ENCODE measurements at regions not wholly inside any gene's neighbourhood (a gene's known extent, or its start where the extent isn't known, plus 50 kb on each side); places are given as distances from the start of the nearest gene placed in this dataset.

DNA sequence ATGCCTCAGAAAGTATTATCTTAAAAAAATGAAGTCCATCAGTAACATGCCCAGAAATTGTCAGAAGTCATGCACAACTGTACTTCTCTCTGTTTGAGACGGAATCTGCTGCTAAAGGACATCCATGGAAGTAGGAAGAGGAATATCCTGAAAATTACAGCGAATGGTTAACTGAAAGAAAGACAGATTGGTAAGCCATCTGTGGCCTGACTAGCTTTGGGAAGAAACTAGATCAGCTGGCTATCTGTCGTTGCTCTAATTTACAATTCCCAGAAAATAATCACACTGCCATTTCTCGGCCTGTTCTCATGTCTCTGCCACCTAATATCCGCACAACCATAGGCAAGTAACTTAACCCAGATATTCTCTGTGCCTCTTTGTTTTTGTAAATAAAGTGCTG, 496.5 kb downstream of the PCDH19 start:
- H3K9me3 ChIP-seq (ENCODE audit: low read length) = no peaks in the 10 kb centered on the region
- TF ChIP-seq, protein P1, sequence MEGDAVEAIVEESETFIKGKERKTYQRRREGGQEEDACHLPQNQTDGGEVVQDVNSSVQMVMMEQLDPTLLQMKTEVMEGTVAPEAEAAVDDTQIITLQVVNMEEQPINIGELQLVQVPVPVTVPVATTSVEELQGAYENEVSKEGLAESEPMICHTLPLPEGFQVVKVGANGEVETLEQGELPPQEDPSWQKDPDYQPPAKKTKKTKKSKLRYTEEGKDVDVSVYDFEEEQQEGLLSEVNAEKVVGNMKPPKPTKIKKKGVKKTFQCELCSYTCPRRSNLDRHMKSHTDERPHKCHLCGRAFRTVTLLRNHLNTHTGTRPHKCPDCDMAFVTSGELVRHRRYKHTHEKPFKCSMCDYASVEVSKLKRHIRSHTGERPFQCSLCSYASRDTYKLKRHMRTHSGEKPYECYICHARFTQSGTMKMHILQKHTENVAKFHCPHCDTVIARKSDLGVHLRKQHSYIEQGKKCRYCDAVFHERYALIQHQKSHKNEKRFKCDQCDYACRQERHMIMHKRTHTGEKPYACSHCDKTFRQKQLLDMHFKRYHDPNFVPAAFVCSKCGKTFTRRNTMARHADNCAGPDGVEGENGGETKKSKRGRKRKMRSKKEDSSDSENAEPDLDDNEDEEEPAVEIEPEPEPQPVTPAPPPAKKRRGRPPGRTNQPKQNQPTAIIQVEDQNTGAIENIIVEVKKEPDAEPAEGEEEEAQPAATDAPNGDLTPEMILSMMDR (conservative IDR thresholded peaks at IDR 0.05; ENCODE audit: low read depth, low read length) = no peak
- no peak for TF ChIP-seq EZH2 (IDR thresholded peaks at IDR 0.05; ENCODE audit: low read length, unreplicated experiment)
- TF ChIP-seq EZH2phosphoT487 (IDR thresholded peaks at IDR 0.05; ENCODE audit: borderline replicate concordance, low read length) = no peak
- POLR2A ChIA-PET (ENCODE audit: unreplicated experiment) = no interaction called here

DNA sequence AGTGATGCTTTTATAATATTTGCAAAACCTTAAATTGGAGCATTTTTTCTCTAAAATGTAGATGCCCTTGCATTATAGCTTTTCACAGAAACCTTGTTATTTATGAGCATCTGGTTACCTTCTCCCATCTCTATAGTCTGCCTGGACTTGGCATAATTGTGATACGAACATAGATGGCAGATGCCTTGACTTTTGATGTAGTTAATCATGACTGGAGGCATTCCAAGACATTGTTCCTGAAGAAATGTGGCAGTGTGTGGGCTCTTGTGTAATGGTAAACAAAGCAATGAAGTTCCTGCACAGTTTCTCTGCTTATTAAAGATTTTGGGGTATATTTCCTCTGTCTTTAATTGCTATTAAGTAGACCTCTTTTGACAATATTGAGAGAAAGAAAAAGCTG, 500.1 kb downstream of the PCDH19 start:
- Histone ChIP-seq H4K20me1 (ENCODE audit: low read length) (no peaks in the 10 kb centered on the region), H3K4me2 (ENCODE audit: low read length) (no peak overlapping the region), H2AFZ (ENCODE audit: low read length) (no peak overlapping the region), H3K9me2 (replicated peaks; ENCODE audit: low read length) (no peaks in the 10 kb centered on the region), H3K27ac (ENCODE audit: low read length) (no peak overlapping the region), H3K9ac (ENCODE audit: low read length) (no peak overlapping the region), H3K79me2 (ENCODE audit: low read length) (no peaks in the 10 kb centered on the region), H3F3A (ENCODE audit: low read length, unreplicated experiment) (no peaks in the 10 kb centered on the region), H3K27me3 (ENCODE audit: low read length) (no peaks in the 10 kb centered on the region), H3K36me3 (ENCODE audit: low read depth, low read length) (no peaks in the 10 kb centered on the region), H3K9me3 (ENCODE audit: low read length) (no peaks in the 10 kb centered on the region), H3K4me1 (ENCODE audit: insufficient read depth, low read length) (no peaks in the 10 kb centered on the region), H3K4me3 (ENCODE audit: low read length) (no peak overlapping the region)
- intact Hi-C loops (cut with micrococcal nuclease) = no loop called here
- TF ChIP-seq, protein P1 (conservative IDR thresholded peaks at IDR 0.05; ENCODE audit: low read depth, low read length) = no peak
- TF ChIP-seq EZH2 (IDR thresholded peaks at IDR 0.05; ENCODE audit: low read length, unreplicated experiment) = no peak
- TF ChIP-seq EZH2phosphoT487 (IDR thresholded peaks at IDR 0.05; ENCODE audit: borderline replicate concordance, low read length) = no peak
- ChIA-PET CTCF (no interaction called here), POLR2A (ENCODE audit: unreplicated experiment) (no interaction called here)
- ATAC-seq (no peak), DNase-seq (no peak)
- no TSS peak for BruUV-seq (replicated peaks)

More for the DNA sequence above, 496.5 kb downstream of the PCDH19 start:
- H3K4me1 ChIP-seq (ENCODE audit: insufficient read depth, low read length) = no peaks in the 10 kb centered on the region
- CTCF ChIA-PET = no interaction called here
- BruUV-seq (replicated peaks) = no TSS peak
- no peaks in the 10 kb centered on the region for H3K79me2 ChIP-seq (ENCODE audit: low read length)
- no peaks in the 10 kb centered on the region for H3K9me2 ChIP-seq (replicated peaks; ENCODE audit: low read length)
- no peak overlapping the region for H3K27ac ChIP-seq (ENCODE audit: low read length)
- H2AFZ ChIP-seq (ENCODE audit: low read length) = no peak overlapping the region
- H3K9ac ChIP-seq (ENCODE audit: low read length) = no peak overlapping the region
- no peaks in the 10 kb centered on the region for H3F3A ChIP-seq (ENCODE audit: low read length, unreplicated experiment)
- DNase-seq = no peak
- H3K36me3 ChIP-seq (ENCODE audit: low read depth, low read length) = no peaks in the 10 kb centered on the region
- ATAC-seq = no peak
- H3K27me3 ChIP-seq (ENCODE audit: low read length) = no peaks in the 10 kb centered on the region
- H3K4me2 ChIP-seq (ENCODE audit: low read length) = no peak overlapping the region
- intact Hi-C loops (cut with micrococcal nuclease) = no loop called here
- no peaks in the 10 kb centered on the region for H4K20me1 ChIP-seq (ENCODE audit: low read length)
- H3K4me3 ChIP-seq (ENCODE audit: low read length) = no peak overlapping the region

DNA sequence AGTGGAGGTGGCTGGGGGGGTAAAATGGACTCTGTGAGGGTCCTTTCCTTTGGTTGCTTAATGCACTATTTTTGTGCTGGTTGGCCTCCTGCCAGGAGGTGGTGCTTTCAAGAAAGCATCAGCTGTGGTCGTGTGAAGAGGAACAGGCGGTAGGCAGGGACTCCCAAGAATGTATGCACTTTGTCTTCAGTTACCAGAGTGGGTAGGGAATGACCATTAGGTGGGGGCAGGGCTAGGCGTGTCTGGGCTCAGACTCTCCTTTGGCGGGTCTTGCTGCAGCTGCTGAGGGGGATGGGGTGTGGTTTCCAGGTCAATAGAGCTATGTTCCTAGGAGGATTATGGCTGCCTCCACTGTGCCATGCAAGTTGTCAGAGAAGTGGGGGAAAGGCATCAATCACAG, 509.0 kb downstream of the PCDH19 start:
- no TSS peak for BruUV-seq (replicated peaks)
- Histone ChIP-seq H3K9me2 (replicated peaks; ENCODE audit: low read length) (no peaks in the 10 kb centered on the region), H3K9me3 (ENCODE audit: low read length) (no peaks in the 10 kb centered on the region), H3F3A (ENCODE audit: low read length, unreplicated experiment) (no peaks in the 10 kb centered on the region), H3K79me2 (ENCODE audit: low read length) (no peaks in the 10 kb centered on the region), H3K27ac (ENCODE audit: low read length) (no peak overlapping the region), H3K36me3 (ENCODE audit: low read depth, low read length) (no peaks in the 10 kb centered on the region), H3K27me3 (ENCODE audit: low read length) (no peaks in the 10 kb centered on the region), H3K4me3 (ENCODE audit: low read length) (no peak overlapping the region), H3K9ac (ENCODE audit: low read length) (no peak overlapping the region), H3K4me1 (ENCODE audit: insufficient read depth, low read length) (no peaks in the 10 kb centered on the region), H4K20me1 (ENCODE audit: low read length) (no peaks in the 10 kb centered on the region), H3K4me2 (ENCODE audit: low read length) (no peak overlapping the region), H2AFZ (ENCODE audit: low read length) (no peak overlapping the region)
- TF ChIP-seq EZH2phosphoT487 (IDR thresholded peaks at IDR 0.05; ENCODE audit: borderline replicate concordance, low read length) (no peak), EZH2 (IDR thresholded peaks at IDR 0.05; ENCODE audit: low read length, unreplicated experiment) (no peak)
- TF ChIP-seq, protein P1 (conservative IDR thresholded peaks at IDR 0.05; ENCODE audit: low read depth, low read length) = no peak
- ATAC-seq (no peak), DNase-seq (no peak)
- intact Hi-C loops (cut with micrococcal nuclease) = no loop called here
- ChIA-PET POLR2A (ENCODE audit: unreplicated experiment) (no interaction called here), CTCF (no interaction called here)
